IgD-negative memory B cell (primary cell): ENCODE measurements at regions not wholly inside any gene's neighbourhood (a gene's known extent, or its start where the extent isn't known, plus 50 kb on each side); places are given as distances from the start of the nearest gene placed in this dataset.
A peak's percentile ranks its signal among the peaks of the same experiment; 100 is the strongest.
"Not testable (repeated sequence)": the region's sequence is repeated elsewhere in the genome, so short reads cannot be mapped to it uniquely, and the experiment has no call there.

Source experiments
- H3K27ac Mint-ChIP-seq, 3 donors: one replicate each; pipeline ENCODE4 v1.8.0; 2020 to 2022; ENCODE audit warnings: mild to moderate bottlenecking in 3 of 3, mixed read lengths in 3 of 3, moderate library complexity in 1 of 3
- H3K27me3 Mint-ChIP-seq: one replicate; pipeline ENCODE4 v1.8.0; 2021; ENCODE audit warnings: mixed read lengths
- H3K36me3 Mint-ChIP-seq: one replicate; pipeline ENCODE4 v1.8.0; 2020; ENCODE audit warnings: mild to moderate bottlenecking, mixed read lengths
- H3K4me1 Mint-ChIP-seq, 3 donors: one replicate each; pipeline ENCODE4 v1.8.0; 2020 to 2022; ENCODE audit warnings: mixed read lengths in 3 of 3, mild to moderate bottlenecking in 1 of 3
- H3K4me3 Mint-ChIP-seq, 4 donors: one replicate each; pipeline ENCODE4 v1.8.0; 2020 to 2022; ENCODE audit warnings: mild to moderate bottlenecking in 4 of 4, mixed read lengths in 4 of 4, moderate library complexity in 3 of 4
- H3K9me3 Mint-ChIP-seq, 3 donors: one replicate each; pipeline ENCODE4 v1.8.0; 2020 to 2021; ENCODE audit warnings: mixed read lengths in 3 of 3, mild to moderate bottlenecking in 1 of 3

GRCh38 chrX:131671735-131672134 lies 127.9 kb downstream of the OR13H1 start:
- Mint-ChIP-seq H3K4me1 (no peaks in the 10 kb centered on the region), H3K36me3 (no peaks in the 10 kb centered on the region), H3K9me3 (no peaks in the 10 kb centered on the region), H3K27ac (no peak overlapping the region), H3K27me3 (peaks cover 3% of the 10 kb centered on the region), H3K4me3 (no peak overlapping the region)

GRCh38 chrX:131675596-131676194 lies 131.8 kb downstream of the OR13H1 start:
- Mint-ChIP-seq H3K27me3 (peaks cover 3% of the 10 kb centered on the region), H3K9me3 (no peaks in the 10 kb centered on the region), H3K27ac (no peak overlapping the region), H3K4me3 (no peak overlapping the region), H3K36me3 (no peaks in the 10 kb centered on the region), H3K4me1 (no peaks in the 10 kb centered on the region)

GRCh38 chrX:131677655-131678628 lies 134.1 kb downstream of the OR13H1 start:
- H3K9me3 Mint-ChIP-seq = no peaks in the 10 kb centered on the region
- peaks cover 3% of the 10 kb centered on the region for H3K27me3 Mint-ChIP-seq
- no peaks in the 10 kb centered on the region for H3K36me3 Mint-ChIP-seq
- no peaks in the 10 kb centered on the region for H3K4me1 Mint-ChIP-seq
- H3K27ac Mint-ChIP-seq = peak overlapping the region in 1 of 3 donors; percentile 76
- no peak overlapping the region for H3K4me3 Mint-ChIP-seq

- not testable (repeated sequence) for H3K27ac Mint-ChIP-seq, H3K27me3 Mint-ChIP-seq, H3K4me1 Mint-ChIP-seq, H3K4me3 Mint-ChIP-seq, H3K9me3 Mint-ChIP-seq, H3K36me3 Mint-ChIP-seq
These were observed 138.9 kb downstream of the OR13H1 start for GRCh38 chrX:131682735-131683134.

- Mint-ChIP-seq H3K27me3 (peaks cover 6% of the 10 kb centered on the region), H3K4me3 (no peak overlapping the region), H3K27ac (no peak overlapping the region), H3K4me1 (no peaks in the 10 kb centered on the region), H3K9me3 (no peaks in the 10 kb centered on the region), H3K36me3 (no peaks in the 10 kb centered on the region)
These were observed 149.5 kb downstream of the OR13H1 start for GRCh38 chrX:131693359-131693758.

GRCh38 chrX:131696989-131697388 lies 153.1 kb downstream of the OR13H1 start:
- H3K27me3 Mint-ChIP-seq, H3K27ac Mint-ChIP-seq, H3K36me3 Mint-ChIP-seq, H3K4me1 Mint-ChIP-seq, H3K4me3 Mint-ChIP-seq, H3K9me3 Mint-ChIP-seq: not testable (repeated sequence)

- H3K27ac Mint-ChIP-seq = peak overlapping the region; percentile 67 to 98 (median 93)
- H3K9me3 Mint-ChIP-seq = no peaks in the 10 kb centered on the region
- peaks cover 0 to 1% (median 0%) of the 10 kb centered on the region in 3 donors for H3K4me1 Mint-ChIP-seq
- peaks cover 2% of the 10 kb centered on the region for H3K36me3 Mint-ChIP-seq
- peaks cover 1% of the 10 kb centered on the region for H3K27me3 Mint-ChIP-seq
- H3K4me3 Mint-ChIP-seq = peak overlapping the region in 3 of 4 donors; percentile 91 to 97 (median 94)
These were observed 159.8 kb downstream of the OR13H1 start for GRCh38 chrX:131703646-131704045.

- peak overlapping the region; percentile 67 to 98 (median 93) for H3K27ac Mint-ChIP-seq
- no peaks in the 10 kb centered on the region for H3K9me3 Mint-ChIP-seq
- H3K4me1 Mint-ChIP-seq = peaks cover 0 to 1% (median 0%) of the 10 kb centered on the region in 3 donors
- H3K4me3 Mint-ChIP-seq = peak overlapping the region; percentile 91 to 97 (median 94)
- peaks cover 2% of the 10 kb centered on the region for H3K36me3 Mint-ChIP-seq
- no peaks in the 10 kb centered on the region for H3K27me3 Mint-ChIP-seq
These were observed 160.3 kb downstream of the OR13H1 start for GRCh38 chrX:131704136-131704695.

GRCh38 chrX:131709553-131709952 lies 165.7 kb downstream of the OR13H1 start:
- Mint-ChIP-seq H3K9me3 (no peaks in the 10 kb centered on the region), H3K27me3 (no peaks in the 10 kb centered on the region), H3K4me1 (peaks cover 0 to 7% (median 3%) of the 10 kb centered on the region in 3 donors), H3K36me3 (no peaks in the 10 kb centered on the region), H3K4me3 (no peak overlapping the region), H3K27ac (no peak overlapping the region)

- Mint-ChIP-seq H3K27ac (peak overlapping the region in 2 of 3 donors; percentile 75 to 94), H3K4me1 (peaks cover 0 to 7% (median 2%) of the 10 kb centered on the region in 3 donors), H3K9me3 (no peaks in the 10 kb centered on the region), H3K36me3 (no peaks in the 10 kb centered on the region), H3K27me3 (no peaks in the 10 kb centered on the region), H3K4me3 (peak overlapping the region; percentile 85 to 95 (median 94))
These were observed 167.6 kb downstream of the OR13H1 start for GRCh38 chrX:131711478-131711867.

GRCh38 chrX:131723646-131724045 lies 179.8 kb downstream of the OR13H1 start:
- Mint-ChIP-seq H3K36me3 (no peaks in the 10 kb centered on the region), H3K4me1 (peaks cover 7 to 15% (median 12%) of the 10 kb centered on the region in 3 donors), H3K27ac (no peak overlapping the region), H3K4me3 (no peak overlapping the region), H3K27me3 (no peaks in the 10 kb centered on the region), H3K9me3 (peaks cover 3 to 6% (median 3%) of the 10 kb centered on the region in 3 donors)

- Mint-ChIP-seq H3K27ac (no peak overlapping the region), H3K27me3 (no peaks in the 10 kb centered on the region), H3K36me3 (no peaks in the 10 kb centered on the region), H3K9me3 (peaks cover 3 to 6% (median 3%) of the 10 kb centered on the region in 3 donors), H3K4me1 (peaks cover 9 to 15% (median 12%) of the 10 kb centered on the region in 3 donors), H3K4me3 (no peak overlapping the region)
These were observed 180.4 kb downstream of the OR13H1 start for GRCh38 chrX:131724292-131724691.

GRCh38 chrX:131725001-131725654 lies 181.3 kb downstream of the OR13H1 start:
- peak overlapping the region; percentile 10 to 35 (median 24) for H3K4me3 Mint-ChIP-seq
- peak overlapping the region in 2 of 3 donors; percentile 11 to 60 for H3K27ac Mint-ChIP-seq
- H3K4me1 Mint-ChIP-seq = peaks cover 9 to 15% (median 12%) of the 10 kb centered on the region in 3 donors
- peaks cover 3 to 6% (median 3%) of the 10 kb centered on the region in 3 donors for H3K9me3 Mint-ChIP-seq
- H3K36me3 Mint-ChIP-seq = no peaks in the 10 kb centered on the region
- H3K27me3 Mint-ChIP-seq = no peaks in the 10 kb centered on the region

- peak overlapping the region; percentile 89 to 99 (median 96) for H3K4me3 Mint-ChIP-seq
- no peaks in the 10 kb centered on the region for H3K27me3 Mint-ChIP-seq
- H3K4me1 Mint-ChIP-seq = peaks cover 9 to 15% (median 12%) of the 10 kb centered on the region in 3 donors
- H3K9me3 Mint-ChIP-seq = peaks cover 3 to 6% (median 3%) of the 10 kb centered on the region in 3 donors
- peak overlapping the region in 2 of 3 donors; percentile 95 to 100 for H3K27ac Mint-ChIP-seq
- no peaks in the 10 kb centered on the region for H3K36me3 Mint-ChIP-seq
These were observed 183.9 kb downstream of the OR13H1 start for GRCh38 chrX:131727778-131728177.
